Heart right ventricle (tissue), 16 donors: ENCODE measurements at regions not wholly inside any gene's neighbourhood (a gene's known extent, or its start where the extent isn't known, plus 50 kb on each side); places are given as distances from the start of the nearest gene placed in this dataset.

Source experiments
- ATAC-seq, 8 donors: fragments of 200-7000 bp; cut with Tn5 transposase; one replicate each; pipeline ENCODE4 v1.9.1; 2020; ENCODE audit warnings: mild to moderate bottlenecking in 8 of 8, moderate library complexity in 8 of 8, moderate number of reproducible peaks in 1 of 8
- DNase-seq, 2 donors: peaks; one replicate each; pipeline ENCODE4 v3.0.0-alpha.2; 2020
- H3K27ac ChIP-seq, 10 donors: fragments of 200-600 bp; sonication (generic) in 2 of 10; one replicate each; pipeline versions ENCODE4 v1.5.0 to v1.8.0; 2020 to 2022; ENCODE audit warnings: mild to moderate bottlenecking in 3 of 10
- H3K27me3 ChIP-seq, 7 donors: fragments of 200-600 bp; one replicate each; pipeline ENCODE4 v1.8.0; 2021 to 2022; ENCODE audit warnings: mild to moderate bottlenecking in 2 of 7
- H3K36me3 ChIP-seq, 9 donors: fragments of 200-600 bp; sonication (generic) in 1 of 9; one replicate each; pipeline versions ENCODE4 v1.5.0 to v1.8.0; 2020 to 2022; ENCODE audit warnings: mild to moderate bottlenecking in 2 of 9
- H3K4me1 ChIP-seq, 9 donors: fragments of 200-600 bp; sonication (generic) in 1 of 9; one replicate each; pipeline versions ENCODE4 v1.5.0 to v1.8.0; 2020 to 2022; ENCODE audit warnings: mild to moderate bottlenecking in 4 of 9
- H3K4me3 ChIP-seq, 10 donors: fragments of 200-600 bp; sonication (generic) in 2 of 10; one replicate each; pipeline versions ENCODE4 v1.5.0 to v1.8.0; 2020 to 2022; ENCODE audit warnings: mild to moderate bottlenecking in 7 of 10, moderate library complexity in 2 of 10
- H3K9me3 ChIP-seq, 11 donors: fragments of 200-600 bp in 10 of 11; sonication (generic) in 2 of 11; one replicate each; pipeline versions ENCODE4 v1.5.0 to v1.8.0; 2013 to 2022; ENCODE audit warnings: mild to moderate bottlenecking in 2 of 11, control low read depth in 1 of 11, moderate library complexity in 1 of 11
- WGBS, 2 donors: extraction: QIAGEN DNeasy Blood & Tissue Kit; methylation state at CpG; one replicate each; pipeline ENCODE4 v1.1.7; 2013; ENCODE audit warnings: inconsistent platforms in 1 of 2; 5-methylcytosine and 5-hydroxymethylcytosine counted together
- intact Hi-C, 10 donors: fragments of 100-400 bp; cut with DNase I; formaldehyde crosslinking; loops; one replicate each; pipeline versions ENCODE4 v1.11.1 to v1.14.2; 2022
- TF ChIP-seq, protein P1 (sequence below), 9 donors: fragments of 200-600 bp; sonication (generic) in 2 of 9; IDR thresholded peaks; one replicate each; pipeline versions ENCODE4 v1.5.0 to v1.8.0; 2021 to 2022; ENCODE audit warnings: antibody characterized with exemption in 9 of 9, mild to moderate bottlenecking in 5 of 9, moderate library complexity in 1 of 9
- donor health status: Arrhythmogenic right ventricular cardiomyopathy.
- donor health status: ischemic (EF 13 %, LVEDD 7.1; RV severe dilation, severe dysfunction).
- donor health status: healthy with polysubstance abuse.
- donor health status: DM: no; HTN: yes; CAD: no.
- donor health status: DM: no; HTN: no; CAD: no.
- donor health status: ischemic (EF 25% LVEDD 6.9; RV normal size, moderate dysfunction).
- donor health status: ischemic (EF 25% LVEDD 5.7; RV mildly dilated, moderate dysfunction).
- donor health status: healthy.
- donor health status: DM: yes; HTN: yes; CAD: no.
- donor health status: Ischemic cardiomyopathy.
- donor health status: ischemic (EF 35%, LVEDD 5.7; RV mildly dilated, moderate dysfunction).
- donor health status: nonischemic (EF 11% LVEDD 7.7; RV severe dilation, severe dysfunction).
- donor health status: DM: yes; HTN: yes; CAD: no.
- donor health status: PGD.
- donor health status: ischemic (EF 29% LVEDD 5.4; RV normal size, mild dysfunction).
- donor health status: nonischemic (EF 23%, LVEDD 6.1; RV moderate dilation, normal function).

DNA sequence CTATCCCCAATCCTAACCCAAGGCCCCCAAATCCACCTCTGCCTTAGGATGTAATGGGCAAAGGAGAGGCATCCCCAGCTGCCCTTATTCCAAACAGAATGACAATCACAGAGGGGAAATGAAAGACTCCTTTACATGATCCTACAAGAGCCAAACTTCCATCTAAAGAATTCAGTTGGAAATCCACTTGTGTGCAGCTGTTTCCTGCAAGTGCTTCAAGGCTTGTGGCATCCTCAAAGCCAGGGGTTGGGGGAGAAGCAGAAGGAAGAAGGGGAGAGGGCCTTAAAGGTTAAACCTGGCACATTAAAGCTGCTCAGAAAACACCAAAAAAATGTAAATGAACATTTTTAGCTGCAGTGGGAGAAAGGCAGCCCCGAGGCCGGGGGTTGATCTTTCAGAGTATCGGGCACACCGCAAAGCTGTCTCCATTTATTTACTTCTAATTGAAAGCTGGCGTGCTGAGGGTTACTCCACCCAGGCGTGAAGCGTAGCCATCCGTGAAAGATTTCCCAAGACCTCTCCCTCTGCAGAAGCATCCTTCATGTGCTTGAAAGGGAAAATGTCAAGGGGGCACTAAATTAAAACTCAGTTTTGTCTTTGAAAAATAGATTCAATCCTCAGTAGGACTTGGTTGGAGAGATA, 217.8 kb downstream of the SHQ1 start:
- WGBS, 2 donors, result 84 to 86% methylated on average over 8 of the region's 8 CpGs
- TF ChIP-seq, protein P1, sequence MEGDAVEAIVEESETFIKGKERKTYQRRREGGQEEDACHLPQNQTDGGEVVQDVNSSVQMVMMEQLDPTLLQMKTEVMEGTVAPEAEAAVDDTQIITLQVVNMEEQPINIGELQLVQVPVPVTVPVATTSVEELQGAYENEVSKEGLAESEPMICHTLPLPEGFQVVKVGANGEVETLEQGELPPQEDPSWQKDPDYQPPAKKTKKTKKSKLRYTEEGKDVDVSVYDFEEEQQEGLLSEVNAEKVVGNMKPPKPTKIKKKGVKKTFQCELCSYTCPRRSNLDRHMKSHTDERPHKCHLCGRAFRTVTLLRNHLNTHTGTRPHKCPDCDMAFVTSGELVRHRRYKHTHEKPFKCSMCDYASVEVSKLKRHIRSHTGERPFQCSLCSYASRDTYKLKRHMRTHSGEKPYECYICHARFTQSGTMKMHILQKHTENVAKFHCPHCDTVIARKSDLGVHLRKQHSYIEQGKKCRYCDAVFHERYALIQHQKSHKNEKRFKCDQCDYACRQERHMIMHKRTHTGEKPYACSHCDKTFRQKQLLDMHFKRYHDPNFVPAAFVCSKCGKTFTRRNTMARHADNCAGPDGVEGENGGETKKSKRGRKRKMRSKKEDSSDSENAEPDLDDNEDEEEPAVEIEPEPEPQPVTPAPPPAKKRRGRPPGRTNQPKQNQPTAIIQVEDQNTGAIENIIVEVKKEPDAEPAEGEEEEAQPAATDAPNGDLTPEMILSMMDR (IDR thresholded peaks at IDR 0.05), result no peak
- Histone ChIP-seq H3K9me3 (no peaks in the 10 kb centered on the region), H3K27me3 (no peaks in the 10 kb centered on the region), H3K27ac (no peak overlapping the region), H3K4me3 (no peak overlapping the region), H3K36me3 (no peaks in the 10 kb centered on the region), H3K4me1 (peaks cover 0 to 32% (median 0%) of the 10 kb centered on the region in 9 donors)
- no peak for DNase-seq
- intact Hi-C loops, result no loop called here
- no peak for ATAC-seq

DNA sequence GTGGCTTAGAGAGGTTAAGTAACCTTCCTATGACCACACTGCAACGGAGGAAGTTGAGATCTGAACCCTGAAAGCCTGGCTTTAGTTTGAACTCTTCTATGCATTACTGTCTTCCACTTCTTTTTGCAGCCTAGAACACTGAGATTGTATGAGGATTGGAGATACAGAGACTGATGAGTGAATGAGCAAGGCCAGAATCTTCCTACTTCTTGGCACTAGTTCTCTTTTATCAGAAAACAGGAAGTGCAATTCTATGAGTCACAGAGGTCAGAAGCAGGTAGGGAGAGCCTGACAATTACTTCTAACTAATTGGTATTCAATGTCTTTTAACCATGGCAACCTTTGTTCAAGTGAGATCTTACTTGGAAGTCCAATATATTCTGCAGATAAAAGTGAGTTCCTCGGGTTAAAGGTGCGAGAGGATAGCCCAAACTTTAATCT, 219.0 kb downstream of the SHQ1 start:
- DNase-seq (no peak), ATAC-seq (no peak)
- TF ChIP-seq, protein P1 (IDR thresholded peaks at IDR 0.05), result no peak
- H3K4me1 ChIP-seq, result peaks cover 0 to 32% (median 0%) of the 10 kb centered on the region in 9 donors
- H3K4me3 ChIP-seq, result no peak overlapping the region
- no peaks in the 10 kb centered on the region for H3K36me3 ChIP-seq
- no peaks in the 10 kb centered on the region for H3K27me3 ChIP-seq
- H3K9me3 ChIP-seq, result no peaks in the 10 kb centered on the region
- peak overlapping the region in 1 of 10 donors; percentile 44 for H3K27ac ChIP-seq
- intact Hi-C loops, result no loop called here
- 67 to 76% methylated on average over 3 of the region's 3 CpGs for WGBS, 2 donors

DNA sequence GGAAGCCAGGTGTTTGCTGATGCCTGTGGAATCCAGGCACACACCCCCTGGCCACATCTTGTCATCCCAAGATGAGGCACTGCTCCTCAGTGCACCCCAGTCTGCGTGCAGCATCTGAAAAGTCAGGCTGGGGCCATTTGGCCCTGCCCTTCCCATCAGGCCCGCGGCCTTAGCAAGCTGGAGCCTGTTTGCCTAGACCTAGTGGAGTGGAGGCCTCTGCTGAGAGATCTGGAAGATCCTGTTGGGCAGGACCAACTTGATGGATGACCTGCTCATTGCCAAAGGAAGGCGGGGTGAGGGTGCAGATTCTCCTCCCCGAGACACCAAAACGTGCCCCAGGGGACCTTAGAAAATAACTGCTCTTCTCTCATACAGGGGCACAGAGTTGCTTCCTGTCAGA, 220.2 kb downstream of the SHQ1 start:
- H3K4me3 ChIP-seq, result no peak overlapping the region
- TF ChIP-seq, protein P1 (IDR thresholded peaks at IDR 0.05), result no peak
- intact Hi-C loops, result no loop called here
- H3K27me3 ChIP-seq, result no peaks in the 10 kb centered on the region
- ATAC-seq (no peak), DNase-seq (no peak)
- no peaks in the 10 kb centered on the region for H3K36me3 ChIP-seq
- peaks cover 0 to 32% (median 0%) of the 10 kb centered on the region in 9 donors for H3K4me1 ChIP-seq
- 90 to 91% methylated on average over 6 of the region's 6 CpGs for WGBS, 2 donors
- H3K9me3 ChIP-seq, result no peaks in the 10 kb centered on the region
- no peak overlapping the region for H3K27ac ChIP-seq

DNA sequence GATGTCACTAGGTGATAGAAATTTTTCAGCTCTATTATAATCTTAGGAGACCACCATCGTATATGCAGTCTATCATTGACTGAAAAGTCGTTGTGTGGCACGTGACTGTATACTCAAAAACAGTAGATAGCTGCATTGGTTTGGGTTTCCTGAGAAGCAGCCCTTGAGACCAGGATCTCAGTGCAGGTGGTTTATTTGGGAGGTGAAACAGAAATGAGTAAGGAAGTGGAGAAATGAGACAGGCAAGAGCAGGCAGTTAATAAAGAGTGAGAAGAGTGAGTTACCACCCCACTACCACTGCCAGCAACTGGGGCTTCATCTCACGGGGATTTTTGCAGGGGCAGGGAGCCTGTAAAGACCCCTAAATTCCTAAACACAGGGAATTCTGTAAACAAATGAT, 221.0 kb downstream of the SHQ1 start:
- H3K27ac ChIP-seq, result no peak overlapping the region
- ATAC-seq (no peak), DNase-seq (no peak)
- no peaks in the 10 kb centered on the region for H3K9me3 ChIP-seq
- H3K27me3 ChIP-seq, result no peaks in the 10 kb centered on the region
- H3K4me1 ChIP-seq, result peaks cover 0 to 32% (median 0%) of the 10 kb centered on the region in 9 donors
- intact Hi-C loops, result no loop called here
- TF ChIP-seq, protein P1 (IDR thresholded peaks at IDR 0.05), result no peak
- H3K4me3 ChIP-seq, result no peak overlapping the region
- H3K36me3 ChIP-seq, result no peaks in the 10 kb centered on the region
- 89 to 92% methylated on average over 4 of the region's 4 CpGs for WGBS, 2 donors
